SK-MEL-5 (cell line): ENCODE measurements at regions not wholly inside any gene's neighbourhood (a gene's known extent, or its start where the extent isn't known, plus 50 kb on each side); places are given as distances from the start of the nearest gene placed in this dataset.

Source experiments
- DNase-seq: peaks from one replicate; pipeline ENCODE4 v3.0.0-alpha.2; 2016; ENCODE audit warnings: low read depth, low spot score
- in situ Hi-C: cut with HindIII; loops from 2 replicates; pipeline ENCODE4 v1.10.0; 2016; ENCODE audit warnings: low sequenced_read_pairs, high pct_unique_total_duplicates, low pct_unique_long_range_greater_than_20kb

- in situ Hi-C loops = no loop called here
- DNase-seq = no peak
Measured at GRCh38 chr13:107289540-107289939, 721.6 kb upstream of the ARGLU1 start.

DNA sequence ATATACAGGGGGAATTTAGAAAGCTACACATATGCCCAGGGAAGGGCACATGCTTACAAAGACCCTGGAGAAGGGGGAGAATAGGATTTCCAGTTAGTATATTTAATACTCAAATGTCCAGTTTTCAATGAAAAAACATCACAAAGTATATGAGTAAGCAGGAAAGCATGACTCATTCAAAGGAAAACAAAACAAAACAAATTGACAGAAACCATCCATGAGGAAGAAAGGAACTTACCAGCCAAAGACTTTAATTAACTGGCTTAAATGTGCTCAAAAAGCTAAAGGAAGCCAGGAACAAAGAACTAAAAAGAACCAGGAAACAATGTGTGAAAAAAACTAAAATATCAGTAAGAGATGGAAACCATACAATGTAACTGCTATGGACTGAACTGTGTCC lies 716.2 kb upstream of the ARGLU1 start:
- in situ Hi-C loops = no loop called here

DNA sequence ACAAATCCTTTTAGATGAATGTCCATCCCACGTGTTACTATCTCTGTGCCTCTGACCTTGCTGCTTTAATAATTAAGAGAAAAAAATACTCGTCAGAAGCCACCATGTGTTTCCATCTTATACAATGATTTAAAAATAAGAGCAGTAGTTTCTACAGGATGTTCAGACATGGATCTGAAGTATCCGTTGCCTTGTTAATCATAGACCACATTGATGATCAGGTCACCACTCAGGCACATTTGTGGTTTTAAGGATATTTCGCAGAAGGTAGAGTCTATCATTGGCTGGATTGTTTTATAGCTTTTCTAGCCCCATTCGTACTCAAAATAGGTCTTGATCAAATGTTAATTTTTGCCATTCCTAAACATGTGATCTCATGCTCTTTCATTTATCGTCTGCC lies 710.0 kb upstream of the ARGLU1 start:
- in situ Hi-C loops = no loop called here
- DNase-seq = no peak

More for the DNA sequence above, 716.2 kb upstream of the ARGLU1 start:
- DNase-seq = no peak

GRCh38 chr13:107276936-107277335 lies 709.0 kb upstream of the ARGLU1 start:
- in situ Hi-C loops = no loop called here

GRCh38 chr13:107275945-107276614 lies 708.1 kb upstream of the ARGLU1 start:
- no peak for DNase-seq
- in situ Hi-C loops = no loop called here

More at GRCh38 chr13:107276936-107277335, 709.0 kb upstream of the ARGLU1 start:
- DNase-seq = no peak

DNA sequence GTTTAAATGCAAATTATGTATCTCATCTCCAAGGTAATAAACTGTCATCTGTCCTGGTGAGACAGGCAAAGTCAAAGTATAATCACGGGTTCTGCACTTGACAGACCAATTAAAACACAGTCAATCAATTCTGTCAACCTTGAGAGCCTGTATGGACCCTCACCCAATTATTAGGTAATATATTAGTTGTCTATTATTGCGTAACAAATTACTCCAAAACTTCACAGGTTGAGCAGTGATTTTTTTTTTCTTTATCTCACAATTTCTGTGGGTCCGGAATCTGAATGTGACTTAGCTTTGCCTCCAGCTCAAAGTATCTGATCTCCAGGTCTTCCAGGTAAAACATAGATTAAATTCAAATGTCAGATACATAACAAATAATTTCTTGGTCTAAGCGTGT lies 707.4 kb upstream of the ARGLU1 start:
- no peak for DNase-seq
- in situ Hi-C loops = no loop called here

DNA sequence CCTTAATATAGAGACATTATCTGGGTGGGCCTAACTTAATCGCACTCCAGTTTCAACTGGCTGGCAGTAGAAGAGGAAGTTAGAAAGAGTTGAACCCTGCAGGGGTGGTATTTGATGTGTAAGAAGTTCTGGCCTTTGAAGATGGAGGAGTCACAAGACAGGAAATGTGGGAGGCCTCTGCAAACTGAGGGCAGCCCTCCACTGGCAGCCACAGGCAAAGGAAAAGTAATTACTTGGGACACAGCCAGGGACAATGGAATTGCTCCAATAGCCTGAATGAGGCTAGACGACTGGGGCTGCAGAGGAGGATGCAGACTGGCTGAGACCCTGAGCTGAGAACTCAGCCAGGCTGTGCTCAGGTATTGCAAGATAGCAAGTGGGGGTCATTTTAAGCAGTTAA lies 703.3 kb upstream of the ARGLU1 start:
- peak; percentile 16 for DNase-seq
- in situ Hi-C loops = no loop called here

- in situ Hi-C loops = no loop called here
Measured at GRCh38 chr13:107266657-107267056, 698.7 kb upstream of the ARGLU1 start.

DNA sequence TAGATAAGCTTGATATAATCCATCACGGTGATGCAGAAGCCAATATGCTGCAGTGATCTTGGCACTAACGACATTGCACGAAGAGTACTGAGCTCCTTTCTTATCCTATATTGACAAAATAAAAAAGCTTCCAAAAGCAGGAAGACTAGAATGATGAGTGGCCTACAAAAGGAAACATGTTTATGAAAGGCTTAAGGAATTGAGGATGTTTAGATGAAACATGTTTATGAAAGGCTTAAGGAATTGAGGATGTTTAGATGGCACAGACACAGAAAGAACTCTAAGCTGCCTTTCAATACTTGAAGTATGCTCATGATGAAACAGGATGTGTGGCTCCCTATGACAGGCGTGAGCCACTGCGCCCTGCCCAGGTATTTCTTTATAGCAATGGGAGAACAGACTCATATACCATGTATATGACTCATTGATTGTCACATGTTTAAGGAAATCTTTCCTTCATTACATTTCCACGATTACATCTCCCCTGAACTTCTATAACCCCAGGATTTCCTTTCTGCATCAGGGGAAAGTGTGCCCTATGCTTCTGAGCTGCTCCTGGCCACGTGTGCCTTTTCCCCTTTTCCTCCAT lies 690.8 kb upstream of the ARGLU1 start:
- DNase-seq = no peak
- in situ Hi-C loops = no loop called here

More at GRCh38 chr13:107266657-107267056, 698.7 kb upstream of the ARGLU1 start:
- no peak for DNase-seq

DNA sequence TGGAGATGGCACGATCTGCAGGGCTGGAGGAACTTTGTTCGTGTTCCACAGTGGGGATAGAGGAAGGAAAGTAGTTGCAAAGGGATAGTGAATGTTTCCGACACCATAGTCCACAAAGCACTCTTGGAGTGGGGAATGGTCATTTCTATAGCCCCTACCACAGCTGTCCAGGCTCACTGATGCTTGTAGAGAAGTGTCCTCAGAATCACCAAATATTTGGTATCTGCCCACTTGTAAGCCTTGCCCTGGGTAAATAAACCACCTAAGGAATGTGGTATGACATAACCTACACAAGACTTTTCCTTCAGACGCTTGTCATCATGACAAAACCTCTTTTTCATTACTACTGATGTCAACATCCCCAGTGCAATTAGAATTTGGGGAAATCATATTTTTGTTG lies 686.5 kb upstream of the ARGLU1 start:
- DNase-seq = no peak
- in situ Hi-C loops = no loop called here

DNA sequence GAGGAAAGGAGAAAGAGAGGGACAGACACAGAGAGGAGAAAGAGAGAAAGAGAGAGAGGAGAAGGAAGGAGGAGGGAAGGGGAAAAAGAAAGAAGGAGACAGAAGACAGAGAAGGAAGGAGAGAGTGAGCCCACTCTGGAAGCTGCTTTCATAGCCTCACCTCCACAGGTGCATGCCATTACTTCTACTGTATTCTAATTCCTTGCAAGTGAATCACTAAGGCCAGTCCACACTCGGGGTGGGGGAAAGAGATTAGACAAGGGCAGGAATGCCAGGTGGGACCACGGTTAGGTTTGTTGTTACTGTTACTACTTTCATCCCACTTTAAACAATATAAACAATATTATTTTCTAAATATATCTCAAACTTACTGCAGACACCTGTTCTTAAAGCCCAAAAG lies 684.5 kb upstream of the ARGLU1 start:
- no peak for DNase-seq
- in situ Hi-C loops = no loop called here

- in situ Hi-C loops = no loop called here
- no peak for DNase-seq
Measured at GRCh38 chr13:107252021-107252420, 684.1 kb upstream of the ARGLU1 start.

- in situ Hi-C loops = no loop called here
- DNase-seq = no peak
Measured at GRCh38 chr13:107251341-107251740, 683.4 kb upstream of the ARGLU1 start.

- no peak for DNase-seq
- in situ Hi-C loops = no loop called here
Measured at GRCh38 chr13:107250628-107251027, 682.7 kb upstream of the ARGLU1 start.

GRCh38 chr13:107244241-107244640 lies 676.3 kb upstream of the ARGLU1 start:
- peak; percentile 38 for DNase-seq
- in situ Hi-C loops = no loop called here

- in situ Hi-C loops = no loop called here
- no peak for DNase-seq
Measured at GRCh38 chr13:107242138-107242537, 674.2 kb upstream of the ARGLU1 start.

- no peak for DNase-seq
- in situ Hi-C loops = no loop called here
Measured at GRCh38 chr13:107241381-107241780, 673.4 kb upstream of the ARGLU1 start.

DNA sequence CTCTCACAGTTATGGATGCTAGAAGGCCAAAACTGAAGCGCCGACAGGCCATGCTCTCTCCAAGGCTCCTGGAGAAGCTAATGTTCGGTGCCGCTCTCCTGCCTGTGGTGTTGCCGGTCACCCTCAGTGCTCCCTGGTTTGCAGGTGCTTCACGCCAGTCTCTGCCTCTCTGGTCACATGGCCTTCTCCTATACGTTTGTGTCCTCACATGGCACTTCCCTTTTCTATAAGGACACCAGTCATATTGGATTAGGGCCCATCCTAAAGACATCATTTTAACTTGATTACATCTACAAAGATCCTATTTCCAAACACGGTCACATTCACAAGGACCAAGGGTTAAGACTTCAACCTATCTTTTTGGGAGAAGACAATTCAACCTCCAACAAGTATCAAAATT lies 671.3 kb upstream of the ARGLU1 start:
- in situ Hi-C loops = no loop called here
- DNase-seq = no peak

DNA sequence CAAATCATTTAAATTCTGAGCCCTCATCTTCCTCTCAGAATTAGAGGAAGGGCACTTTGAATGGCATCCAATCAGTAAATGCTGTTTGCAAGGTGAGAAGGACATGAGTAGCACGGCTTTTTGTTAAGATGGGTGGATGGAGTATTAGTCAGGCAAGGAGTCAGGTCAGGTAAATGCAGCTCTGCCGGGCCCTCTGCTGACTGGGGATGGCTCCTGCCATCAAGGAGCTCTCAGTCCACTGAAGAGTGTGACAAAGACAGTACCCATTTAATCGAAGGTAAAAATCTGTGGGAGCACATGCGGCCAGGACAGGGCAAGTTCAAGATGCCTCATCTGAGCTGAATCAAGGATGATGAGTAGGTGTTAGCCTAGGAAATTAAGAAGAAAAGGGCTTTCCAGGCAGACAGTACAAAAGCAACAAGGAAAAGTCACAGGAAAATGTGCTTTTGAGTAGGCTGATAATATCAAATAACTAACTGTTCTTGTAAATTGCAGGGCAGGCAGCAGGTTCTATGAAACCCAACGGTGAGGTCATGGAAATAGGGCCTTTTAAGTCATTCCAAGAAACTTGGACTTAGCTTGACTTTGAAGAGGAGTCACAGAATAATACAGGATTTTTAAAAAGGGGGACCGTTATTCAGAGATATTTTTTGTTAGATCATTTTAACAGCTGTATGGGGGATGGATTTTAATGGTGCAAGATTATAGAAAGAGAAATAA lies 670.5 kb upstream of the ARGLU1 start:
- DNase-seq = no peak
- in situ Hi-C loops = no loop called here
